HG02798 (cell line): ENCODE measurements at regions not wholly inside any gene's neighbourhood (a gene's known extent, or its start where the extent isn't known, plus 50 kb on each side); places are given as distances from the start of the nearest gene placed in this dataset.

Experiments
- ATAC-seq: cut with Tn5 transposase; IDR thresholded peaks from one replicate; pipeline ENCODE4 v1.9.1; 2021; ENCODE audit warnings: mild to moderate bottlenecking; ENCODE audit not compliant: unreplicated experiment, poor library complexity

DNA sequence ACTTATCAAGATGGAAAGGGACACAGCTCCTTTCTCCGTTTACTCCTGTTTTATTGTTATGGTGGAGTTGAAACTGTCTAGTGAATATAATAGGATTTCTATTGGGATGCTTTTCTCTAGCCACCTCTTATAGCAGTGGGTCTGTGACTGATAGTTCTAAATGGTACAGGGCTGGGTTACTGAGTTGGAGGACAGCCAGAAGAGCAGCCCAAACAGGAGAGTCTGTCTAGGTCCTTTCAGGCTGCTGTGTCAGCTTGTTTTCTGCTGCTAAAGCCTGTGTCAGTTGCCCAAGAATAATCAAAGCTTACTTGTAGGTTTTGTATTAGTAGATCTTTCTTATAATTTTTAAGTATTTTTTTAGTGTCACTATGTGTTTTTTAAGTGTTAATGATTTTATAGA is 356.0 kb upstream of the SEMA6A start:
- no peak for ATAC-seq

DNA sequence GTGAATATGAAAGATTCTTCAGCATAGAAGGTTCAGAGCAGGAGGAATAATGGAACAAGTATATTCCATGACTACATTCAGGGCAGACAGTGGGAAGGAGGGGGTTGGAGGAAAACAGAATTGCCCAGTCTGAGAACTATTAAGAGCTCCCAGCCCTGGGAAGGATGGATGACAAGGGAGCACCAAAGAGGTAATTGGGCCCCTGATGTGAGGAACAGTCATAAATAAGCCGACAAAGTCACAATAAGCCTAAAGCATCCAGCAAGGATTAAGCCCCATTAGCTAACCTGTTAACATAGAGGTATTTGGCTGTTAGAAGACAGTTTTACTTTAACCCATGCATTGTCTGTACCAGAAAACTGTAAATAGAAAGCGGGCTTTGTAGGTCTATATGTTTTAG is 348.7 kb upstream of the SEMA6A start:
- ATAC-seq: no peak

DNA sequence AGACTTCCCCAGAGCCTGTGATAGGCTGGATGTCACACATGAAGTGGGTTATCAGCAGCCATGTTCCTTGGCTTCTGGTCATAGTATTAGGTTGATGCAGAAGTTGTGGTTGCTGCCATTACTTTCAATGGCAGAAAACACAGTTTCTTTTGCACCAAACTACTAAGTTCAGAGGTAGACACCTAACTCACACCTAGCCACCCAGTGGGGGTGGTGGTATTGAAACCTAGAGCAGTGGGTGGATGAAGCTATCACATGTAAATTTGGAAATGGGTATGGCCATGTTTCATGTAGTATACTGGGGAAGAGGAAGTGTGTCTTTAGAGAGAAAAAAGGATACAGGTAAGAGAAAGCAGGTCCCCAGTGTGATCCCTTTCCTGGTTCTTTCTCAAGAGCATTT is 347.9 kb upstream of the SEMA6A start:
- peak; percentile 89 for ATAC-seq

DNA sequence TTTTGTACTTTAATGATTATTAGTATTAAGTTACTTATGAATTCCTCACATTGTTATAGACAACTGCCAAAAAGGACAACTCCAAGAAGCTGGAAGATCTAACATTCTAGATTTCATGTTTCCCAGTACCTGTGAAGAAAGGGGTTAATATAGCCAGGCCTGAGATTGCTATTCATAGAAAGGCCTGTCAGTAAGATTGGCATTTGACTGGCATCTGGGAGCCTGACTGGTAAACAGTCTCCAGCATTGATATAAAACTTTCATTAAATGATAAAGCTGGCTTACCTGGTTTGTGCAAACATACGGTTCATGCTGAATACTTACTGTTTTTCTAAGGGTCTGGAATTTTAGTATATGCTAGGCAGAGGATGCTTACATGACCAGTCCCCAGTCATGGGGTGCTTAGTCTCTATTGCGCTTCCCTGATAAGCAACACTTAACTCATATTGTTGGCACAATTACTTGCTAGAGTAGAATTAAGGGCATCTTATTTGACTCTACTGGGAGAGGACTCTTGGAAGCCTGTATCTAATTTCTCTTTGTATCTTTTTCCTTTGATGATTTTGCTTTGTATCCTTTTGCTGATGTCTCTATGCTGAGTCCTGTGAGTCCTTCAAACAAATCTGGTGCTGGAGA is 340.4 kb upstream of the SEMA6A start:
- ATAC-seq: no peak

DNA sequence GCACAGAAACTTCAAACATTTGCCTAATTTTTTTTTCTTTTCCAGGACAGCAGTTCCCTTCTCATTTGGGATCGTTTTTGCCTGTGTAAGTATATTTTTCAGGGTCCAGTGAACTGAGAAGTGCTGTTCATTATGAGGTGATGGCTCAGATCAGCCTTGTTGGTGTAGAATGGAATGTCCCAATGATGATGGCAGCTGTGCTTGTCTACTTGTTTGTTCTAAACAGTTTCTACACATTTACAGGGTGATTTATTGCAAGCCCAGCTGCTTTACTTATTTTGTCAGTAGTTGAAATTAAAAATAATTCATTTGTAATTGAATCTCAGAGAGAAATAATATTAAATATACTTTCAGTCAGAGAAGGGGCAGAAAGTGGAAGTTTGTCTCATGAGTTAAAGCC is 337.6 kb upstream of the SEMA6A start:
- ATAC-seq: no peak

DNA sequence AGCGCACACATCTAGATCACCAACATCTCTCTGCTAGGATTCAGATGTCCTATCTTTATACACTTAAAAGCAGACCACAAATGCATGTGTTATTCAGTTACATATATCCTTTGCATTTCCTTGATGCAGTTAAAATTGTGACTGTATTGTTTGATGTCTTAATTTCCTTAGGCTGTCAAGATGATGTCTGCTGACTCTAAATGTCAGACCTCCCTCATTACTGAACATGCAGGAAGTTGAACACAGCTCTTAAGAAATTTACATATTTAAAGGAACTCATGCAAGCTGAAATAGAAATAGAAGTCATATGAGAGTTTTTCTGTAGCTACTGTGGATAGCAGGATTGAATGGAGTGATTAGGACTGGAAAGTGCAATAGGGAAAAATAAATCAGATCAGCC is 336.5 kb upstream of the SEMA6A start:
- no peak for ATAC-seq

DNA sequence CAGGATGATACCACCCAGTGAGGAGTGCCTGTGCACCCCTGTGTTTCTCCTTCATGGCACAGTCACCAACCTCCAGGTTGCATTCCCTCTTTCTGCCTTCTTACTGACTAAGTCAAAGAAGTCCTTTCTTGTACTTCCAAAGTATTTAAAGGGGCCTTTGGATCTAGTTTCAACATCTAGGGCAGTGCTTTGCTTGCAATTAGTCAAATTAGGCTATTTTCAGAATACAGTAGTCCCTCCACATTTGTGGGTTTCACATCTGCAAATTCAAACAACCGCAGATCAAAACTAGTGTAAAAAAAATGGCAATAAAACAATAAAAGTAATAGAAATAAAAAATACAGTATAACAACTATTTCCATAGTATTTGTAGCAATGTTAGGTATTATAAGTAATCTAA is 333.9 kb upstream of the SEMA6A start:
- ATAC-seq: peak; percentile 80

DNA sequence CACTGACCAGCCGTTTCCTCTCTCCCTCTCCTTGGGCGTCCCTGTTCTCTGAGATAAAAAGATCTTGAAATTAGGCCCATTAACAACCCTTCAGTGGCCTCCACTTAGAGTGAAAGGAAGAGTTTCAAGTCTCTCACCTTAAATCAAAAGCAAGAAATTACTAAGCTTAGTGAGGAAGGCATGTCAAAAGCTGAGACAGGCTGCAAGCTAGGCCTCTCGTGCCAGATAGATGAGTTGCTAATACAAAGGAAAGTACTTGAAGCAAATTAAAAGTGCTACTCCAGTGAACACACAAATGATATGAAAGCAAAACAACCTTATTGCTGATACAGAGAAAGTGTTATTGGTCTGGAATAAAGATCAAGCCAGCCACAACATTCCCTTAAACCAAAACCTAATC is 331.3 kb upstream of the SEMA6A start:
- peak; percentile 60 for ATAC-seq

DNA sequence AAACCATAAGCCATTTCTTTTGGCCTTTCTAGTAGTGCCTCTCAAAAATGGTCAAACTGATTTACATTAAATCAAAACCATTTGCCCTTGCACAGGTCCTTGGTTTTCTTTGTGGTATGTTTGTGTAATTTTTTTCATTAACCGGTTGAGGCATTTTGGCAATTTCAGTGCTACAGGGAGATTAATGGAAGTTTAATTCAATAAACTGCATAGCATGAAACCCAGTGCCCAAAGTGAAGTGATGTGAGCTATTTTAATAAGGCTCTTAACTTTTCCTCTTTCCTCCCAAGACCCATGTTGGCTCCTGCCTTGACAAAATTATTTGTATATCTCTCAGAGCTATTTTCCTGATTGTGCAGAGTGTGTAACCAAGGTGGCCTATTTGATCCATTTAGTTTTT is 326.2 kb upstream of the SEMA6A start:
- ATAC-seq: no peak

DNA sequence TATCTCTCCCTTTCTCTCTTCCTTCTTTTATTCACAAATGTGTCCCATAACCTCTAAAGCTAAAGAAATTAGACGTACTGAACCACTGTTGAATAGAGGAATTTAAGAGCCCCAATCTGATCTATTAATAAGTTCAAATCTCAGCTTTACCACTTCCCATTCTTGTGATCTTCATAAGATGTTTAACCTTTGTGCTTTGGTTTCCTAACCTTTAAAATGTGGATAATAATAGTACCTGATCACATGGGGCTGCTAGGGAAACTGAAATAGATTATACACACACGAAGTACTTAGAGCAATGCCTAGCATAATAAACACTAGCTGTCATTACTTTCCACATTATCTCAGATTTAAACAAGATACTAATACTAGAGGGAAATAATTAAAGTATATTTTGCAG is 324.3 kb upstream of the SEMA6A start:
- peak; percentile 77 for ATAC-seq

DNA sequence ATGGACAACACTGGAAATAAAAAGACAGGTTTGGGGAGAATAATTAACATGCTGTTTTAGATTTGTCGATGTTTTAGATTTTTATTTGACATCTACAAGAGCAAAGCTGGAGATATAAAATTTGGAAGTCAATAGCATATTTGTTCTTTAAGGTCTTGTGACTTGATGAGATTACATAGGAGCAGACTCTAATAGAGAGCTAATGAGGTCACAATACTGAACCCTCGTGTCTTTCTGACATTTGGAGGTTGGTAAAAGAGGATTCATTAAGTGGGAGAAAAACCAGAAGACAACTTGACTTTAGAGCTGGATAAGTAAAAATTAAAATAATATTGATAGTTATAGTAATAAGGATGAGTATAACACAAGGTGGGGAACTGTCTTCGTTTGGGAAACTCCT is 322.7 kb upstream of the SEMA6A start:
- ATAC-seq: no peak

DNA sequence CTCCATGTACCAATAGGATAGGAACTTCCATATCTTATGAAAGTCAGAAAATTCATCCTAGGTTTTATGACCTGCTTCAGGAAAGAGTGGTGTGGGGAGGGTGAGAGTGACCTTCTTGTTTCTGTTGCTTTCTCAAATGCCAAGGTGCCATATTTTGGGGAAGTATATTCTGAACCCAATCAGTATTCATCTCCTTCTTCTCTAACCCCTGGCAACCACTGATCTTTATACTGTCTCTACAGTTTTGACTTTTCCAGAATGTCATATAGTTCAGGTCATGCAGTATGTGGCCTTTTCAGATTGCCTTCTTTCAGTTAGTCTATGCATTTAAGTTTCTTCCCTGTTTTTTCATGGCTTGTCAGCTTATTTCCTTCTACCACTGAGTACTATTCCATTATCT is 321.4 kb upstream of the SEMA6A start:
- no peak for ATAC-seq

DNA sequence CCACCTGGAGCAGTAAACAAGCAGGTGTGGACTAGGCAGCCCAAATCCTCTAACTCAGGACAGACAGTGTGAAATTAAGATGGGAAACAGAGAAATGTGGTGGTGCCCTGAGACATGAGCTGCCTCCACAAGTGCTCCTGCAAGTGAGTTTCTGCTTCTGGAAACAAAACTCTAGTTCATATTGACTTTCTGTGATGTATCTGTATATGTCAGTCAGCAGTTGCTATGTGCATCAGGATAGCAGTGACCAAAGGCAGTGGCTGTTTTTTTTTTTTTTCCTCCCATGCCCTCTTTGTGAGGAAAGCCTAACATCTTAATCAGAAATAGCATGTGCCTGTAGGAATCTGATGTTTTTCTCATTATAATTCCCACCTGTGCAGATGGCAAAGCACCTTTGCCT is 318.4 kb upstream of the SEMA6A start:
- peak; percentile 60 for ATAC-seq

DNA sequence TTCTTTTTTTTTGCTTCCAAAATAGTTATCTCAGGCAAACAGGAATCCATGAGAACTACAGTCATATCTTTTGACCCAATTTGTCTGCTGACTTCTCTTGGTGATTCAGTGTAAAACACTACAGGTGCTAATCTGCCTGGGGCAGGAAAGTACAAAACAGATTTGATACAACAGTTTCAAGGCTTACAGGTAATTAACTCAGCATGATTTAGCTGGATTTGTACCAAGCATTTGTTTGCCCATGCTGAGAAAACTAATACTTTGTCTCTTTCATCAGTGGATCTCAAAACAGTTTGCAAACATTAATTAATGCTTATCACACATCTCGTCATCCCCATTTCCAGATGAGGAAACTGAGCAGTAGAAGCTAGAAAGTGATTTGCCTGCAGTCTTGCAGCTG is 312.5 kb upstream of the SEMA6A start:
- no peak for ATAC-seq

DNA sequence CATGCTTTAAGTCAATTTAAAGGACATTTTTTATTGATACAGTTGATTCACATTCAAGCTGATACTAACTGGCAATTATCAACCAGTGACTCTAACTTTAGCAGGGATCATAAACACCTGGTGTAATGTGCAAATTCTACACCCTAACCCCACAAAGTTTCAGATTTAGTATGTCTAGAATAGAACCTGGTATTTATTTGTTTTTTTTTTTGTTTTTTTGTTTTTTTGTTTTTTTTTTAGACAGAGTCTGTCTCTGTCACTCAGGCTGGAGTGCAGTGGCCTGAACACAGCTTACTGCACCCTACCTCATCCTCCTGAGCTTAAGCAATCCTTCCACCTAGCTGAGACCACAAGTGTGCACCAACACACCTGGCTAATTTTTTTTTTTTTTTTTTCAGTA is 311.2 kb upstream of the SEMA6A start:
- peak; percentile 81 for ATAC-seq

DNA sequence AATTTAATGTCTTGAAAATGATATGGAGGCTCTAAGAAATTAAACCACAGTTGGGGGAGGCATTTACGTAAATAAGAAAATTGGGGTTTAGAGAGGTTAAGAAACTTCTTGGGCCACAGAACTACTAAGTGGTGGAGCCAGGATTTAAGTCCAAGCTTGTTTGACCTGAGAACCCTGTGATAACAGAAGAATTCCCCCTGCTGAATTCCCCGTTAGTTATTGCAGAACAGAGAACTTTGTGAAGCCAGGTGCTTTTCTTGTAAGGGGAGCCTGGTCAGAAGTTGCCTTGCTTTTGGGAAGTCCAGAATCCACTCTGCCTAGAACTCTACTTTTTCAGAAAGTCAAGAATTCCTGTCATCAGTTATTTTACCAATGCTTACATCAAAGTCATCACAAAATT is 309.3 kb upstream of the SEMA6A start:
- ATAC-seq: peak; percentile 44

DNA sequence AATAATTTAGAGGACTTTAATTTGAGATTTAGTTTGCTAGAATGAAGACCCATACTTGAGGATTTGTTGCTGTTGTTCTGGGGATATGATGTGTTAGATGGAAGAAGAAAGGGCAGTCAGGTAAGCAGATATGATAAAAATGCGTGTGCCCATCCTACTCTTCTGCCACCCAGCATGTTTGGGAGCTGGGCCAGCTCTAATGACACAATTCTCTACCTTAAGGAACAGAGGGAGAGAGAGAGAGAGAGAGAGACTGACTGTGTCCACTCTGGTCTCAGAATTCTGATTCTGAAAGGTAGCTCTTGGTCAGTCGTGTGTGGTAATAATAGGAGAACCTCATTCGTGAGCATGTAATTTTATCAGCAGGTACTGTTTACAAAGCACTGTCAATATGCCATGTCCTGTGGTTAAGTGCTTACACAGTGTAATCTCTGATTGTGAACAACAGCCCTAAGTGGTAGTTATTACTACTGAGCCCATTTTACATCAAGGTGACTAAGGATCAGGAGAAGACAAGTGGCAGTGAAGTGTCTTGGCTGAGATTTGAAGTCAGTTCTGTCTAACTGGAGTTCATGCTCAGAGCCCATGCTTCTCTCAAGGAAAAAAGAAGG is 307.4 kb upstream of the SEMA6A start:
- no peak for ATAC-seq

DNA sequence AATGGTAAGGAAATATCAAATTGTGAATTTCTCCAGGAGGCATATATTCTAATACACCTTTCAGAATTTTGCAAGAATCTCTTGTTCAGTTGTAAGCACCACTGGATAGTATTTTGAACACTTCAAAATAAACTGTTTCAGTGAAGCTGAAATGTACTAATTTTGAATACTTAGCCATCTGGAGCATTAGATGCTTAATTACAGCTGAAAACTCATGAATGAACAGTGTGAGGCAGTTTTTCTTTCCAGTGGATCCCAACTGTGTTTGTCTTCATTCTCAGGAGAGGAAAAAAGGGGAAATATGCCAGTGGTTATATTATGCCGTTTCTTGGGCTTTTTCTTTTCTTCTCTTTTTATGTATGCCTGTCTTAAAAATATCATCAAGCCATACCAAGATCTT is 306.0 kb upstream of the SEMA6A start:
- no peak for ATAC-seq

DNA sequence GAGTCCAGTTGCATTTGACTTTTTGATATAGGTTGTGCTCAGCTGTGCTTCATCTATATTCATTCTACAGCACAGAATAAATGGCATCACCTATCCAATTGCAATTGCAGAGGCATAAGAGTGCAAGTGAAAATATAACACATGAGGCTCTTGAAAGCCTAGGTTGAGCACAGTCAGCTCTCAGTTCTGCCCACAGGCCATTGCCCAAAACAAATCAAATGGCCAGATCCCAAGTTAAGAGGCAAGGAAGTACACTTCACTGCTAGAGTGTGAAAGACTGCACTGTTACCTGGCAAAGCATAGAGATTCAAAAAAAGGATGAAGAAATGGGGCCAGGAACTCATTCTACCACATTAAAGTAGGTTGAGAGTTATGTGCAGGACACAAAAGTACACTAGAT is 305.5 kb upstream of the SEMA6A start:
- ATAC-seq: no peak

DNA sequence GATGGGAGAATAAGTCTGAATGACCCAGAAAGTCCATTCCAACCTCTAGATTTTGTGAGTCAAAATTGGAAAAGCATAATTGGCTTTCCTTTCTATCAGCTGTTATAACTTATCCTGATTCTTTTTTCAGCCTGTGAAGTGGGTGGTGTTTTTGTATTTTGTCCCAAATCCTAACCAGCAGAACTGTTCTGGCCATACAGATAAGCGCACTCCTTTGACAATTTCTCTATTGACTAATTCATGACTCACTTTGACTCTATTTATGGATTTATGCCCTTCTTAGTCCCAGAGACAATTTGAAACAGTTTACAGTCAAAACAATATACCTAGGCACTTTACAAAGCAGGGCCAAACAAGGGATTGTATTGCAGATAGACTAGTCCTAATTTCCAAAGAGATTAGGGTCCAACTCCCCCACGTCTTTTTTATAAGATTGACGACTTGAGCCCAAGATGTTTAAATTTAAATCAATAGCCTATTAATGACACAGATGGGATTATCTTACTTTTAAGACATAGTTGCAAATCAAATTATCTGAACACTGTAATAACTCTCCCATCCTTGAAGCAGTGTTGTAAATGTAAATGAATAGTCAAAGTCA is 301.7 kb upstream of the SEMA6A start:
- no peak for ATAC-seq

DNA sequence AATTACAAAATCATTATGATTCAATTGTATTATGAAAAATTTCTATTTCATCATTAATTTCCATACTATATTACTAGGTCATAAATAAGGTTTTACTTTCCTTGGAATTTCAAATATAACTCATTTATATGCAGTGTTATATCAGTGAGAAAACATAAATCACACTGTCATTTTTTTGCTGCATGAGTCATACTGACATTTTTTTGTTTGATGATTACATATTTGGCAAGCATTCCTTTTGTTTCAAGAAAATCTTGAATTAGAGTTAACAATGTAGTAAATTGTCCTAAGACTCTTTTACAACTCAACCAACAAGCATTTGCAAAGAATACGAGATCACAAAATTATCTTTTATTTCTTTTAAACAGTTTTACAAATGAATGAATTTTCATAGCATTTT is 298.4 kb upstream of the SEMA6A start:
- ATAC-seq: no peak

DNA sequence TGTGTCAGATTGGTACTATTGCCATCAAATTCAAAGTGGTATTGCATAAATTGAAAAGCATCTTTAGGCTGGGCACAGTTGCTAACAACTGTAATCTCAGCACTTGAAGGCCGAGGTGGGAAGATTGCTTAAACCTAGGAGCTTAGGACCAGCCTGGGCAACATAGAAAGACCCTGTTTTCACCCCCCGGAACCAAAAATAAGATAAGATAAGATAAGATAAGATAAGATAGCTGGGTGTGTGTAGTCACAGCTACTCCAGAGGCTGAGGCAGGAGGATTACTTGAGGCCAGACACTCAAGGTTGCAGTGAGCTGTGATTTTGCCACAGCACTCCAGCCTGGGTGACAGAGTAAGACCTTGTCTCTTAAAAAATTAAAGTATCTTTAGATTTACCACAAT is 297.9 kb upstream of the SEMA6A start:
- ATAC-seq: no peak
